ENCODE measurements at regions not wholly inside any gene's neighbourhood (a gene's known extent, or its start where the extent isn't known, plus 50 kb on each side); places are given as distances from the start of the nearest gene placed in this dataset.

- Histone ChIP-seq H3K9me3 (no peaks in the 10 kb centered on the region), H3K9ac (ENCODE audit: low read depth in 2 of 2, low read length in 2 of 2) (no peak overlapping the region), H3K27me3 (no peaks in the 10 kb centered on the region), H3K4me1 (no peaks in the 10 kb centered on the region), H3K4me3 (no peak overlapping the region), H3K27ac (no peak overlapping the region), H3K36me3 (no peaks in the 10 kb centered on the region)
- no peak for TF ChIP-seq CTCF (IDR thresholded peaks at IDR 0.05)
- DNase-seq = no peak
- intact Hi-C loops (cut with DNase I) = loop anchor here (10.0 kb wide), 1 partner anchor 217 kb away; no protein-coding TSS in a partner anchor
These were observed 332.0 kb upstream of the SLCO3A1 start for GRCh38 chr15:91521548-91521947.

- Histone ChIP-seq H3K4me1 (no peaks in the 10 kb centered on the region), H3K27me3 (no peaks in the 10 kb centered on the region), H3K4me3 (no peak overlapping the region), H3K27ac (no peak overlapping the region), H3K9ac (ENCODE audit: low read depth in 2 of 2, low read length in 2 of 2) (no peak overlapping the region), H3K36me3 (no peaks in the 10 kb centered on the region), H3K9me3 (no peaks in the 10 kb centered on the region)
- TF ChIP-seq CTCF (IDR thresholded peaks at IDR 0.05) = no peak
- intact Hi-C loops (cut with DNase I) = loop anchor here (10.0 kb wide), 1 partner anchor 217 kb away; no protein-coding TSS in a partner anchor
- DNase-seq = no peak
These were observed 331.5 kb upstream of the SLCO3A1 start for GRCh38 chr15:91521996-91522395.

- no peak for TF ChIP-seq CTCF (IDR thresholded peaks at IDR 0.05)
- intact Hi-C loops (cut with DNase I) = loop anchor here (10.0 kb wide), 1 partner anchor 218 kb away; no protein-coding TSS in a partner anchor
- H3K27me3 ChIP-seq = no peaks in the 10 kb centered on the region
- no peak overlapping the region for H3K27ac ChIP-seq
- H3K9ac ChIP-seq (ENCODE audit: low read depth in 2 of 2, low read length in 2 of 2) = no peak overlapping the region
- H3K36me3 ChIP-seq = no peaks in the 10 kb centered on the region
- no peaks in the 10 kb centered on the region for H3K9me3 ChIP-seq
- no peak overlapping the region for H3K4me3 ChIP-seq
- H3K4me1 ChIP-seq = no peaks in the 10 kb centered on the region
- no peak for DNase-seq
These were observed 330.7 kb upstream of the SLCO3A1 start for GRCh38 chr15:91522605-91523332.

GRCh38 chr15:91523596-91523995 lies 329.9 kb upstream of the SLCO3A1 start:
- H3K36me3 ChIP-seq = no peaks in the 10 kb centered on the region
- intact Hi-C loops (cut with DNase I) = loop anchor here (10.0 kb wide), 1 partner anchor 219 kb away; no protein-coding TSS in a partner anchor
- H3K9me3 ChIP-seq = no peaks in the 10 kb centered on the region
- H3K4me1 ChIP-seq = no peaks in the 10 kb centered on the region
- no peak overlapping the region for H3K4me3 ChIP-seq
- TF ChIP-seq CTCF (IDR thresholded peaks at IDR 0.05) = no peak
- no peak overlapping the region for H3K9ac ChIP-seq (ENCODE audit: low read depth in 2 of 2, low read length in 2 of 2)
- DNase-seq = no peak
- H3K27me3 ChIP-seq = no peaks in the 10 kb centered on the region
- no peak overlapping the region for H3K27ac ChIP-seq

- Histone ChIP-seq H3K4me1 (no peaks in the 10 kb centered on the region), H3K4me3 (no peak overlapping the region)
- TF ChIP-seq CTCF (IDR thresholded peaks at IDR 0.05) = no peak
These were observed 329.0 kb upstream of the SLCO3A1 start for GRCh38 chr15:91524534-91524933.

More at GRCh38 chr15:91524534-91524933, 329.0 kb upstream of the SLCO3A1 start:
- no peak overlapping the region for H3K27ac ChIP-seq
- DNase-seq = no peak
- H3K36me3 ChIP-seq = no peaks in the 10 kb centered on the region
- intact Hi-C loops (cut with DNase I) = loop anchor here (10.0 kb wide), 1 partner anchor 220 kb away; no protein-coding TSS in a partner anchor
- no peaks in the 10 kb centered on the region for H3K27me3 ChIP-seq
- no peaks in the 10 kb centered on the region for H3K9me3 ChIP-seq
- no peak overlapping the region for H3K9ac ChIP-seq (ENCODE audit: low read depth in 2 of 2, low read length in 2 of 2)
